OCI-M2 (cell line): ENCODE measurements at regions not wholly inside any gene's neighbourhood (a gene's known extent, or its start where the extent isn't known, plus 50 kb on each side); places are given as distances from the start of the nearest gene placed in this dataset.

ENCODE experiments used
- DNase-seq: peaks from one replicate; lab custom pipeline; 2025; ENCODE audit not compliant: unreplicated experiment; lab: John Stamatoyannopoulos, UW

DNA sequence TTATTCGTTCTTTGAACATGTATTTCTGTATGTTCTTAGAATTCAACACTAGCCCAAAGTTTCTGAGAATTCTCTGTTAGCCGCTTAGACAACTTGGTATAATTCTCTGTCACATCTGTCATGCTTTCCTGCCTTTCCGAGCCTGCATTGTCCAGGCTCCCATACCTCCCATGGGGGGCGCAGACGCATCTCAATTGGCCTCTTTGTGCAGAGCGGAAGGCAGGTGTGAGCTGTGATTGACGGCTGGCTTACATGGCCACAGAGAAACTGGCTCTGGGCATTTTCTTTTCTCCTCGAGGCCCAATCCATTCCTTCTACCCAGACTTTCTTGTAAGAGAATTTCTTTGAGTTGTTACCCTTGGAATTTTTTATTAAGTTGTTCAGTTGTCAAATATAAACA is 132.7 kb upstream of the SESN3 start:
- DNase-seq: no peak

DNA sequence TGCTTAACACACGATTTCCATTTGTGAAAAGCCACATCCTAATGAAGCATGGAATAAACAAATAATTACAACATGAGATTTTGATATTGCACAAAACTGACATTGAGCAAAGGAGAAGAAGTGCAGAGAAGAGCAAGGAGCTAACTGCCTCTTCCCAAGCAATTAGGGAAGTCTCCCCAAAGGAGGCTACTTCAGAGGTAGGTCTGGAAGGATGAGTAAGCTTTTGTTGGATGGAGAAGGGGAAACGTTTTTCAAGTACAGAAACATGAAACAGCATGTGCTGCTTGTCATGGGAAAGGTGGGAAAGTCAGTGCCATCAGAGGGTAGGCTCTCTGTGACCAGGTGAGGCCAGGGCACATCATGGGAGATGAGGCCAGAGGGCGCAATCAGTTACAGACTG is 132.2 kb upstream of the SESN3 start:
- DNase-seq: no peak

DNA sequence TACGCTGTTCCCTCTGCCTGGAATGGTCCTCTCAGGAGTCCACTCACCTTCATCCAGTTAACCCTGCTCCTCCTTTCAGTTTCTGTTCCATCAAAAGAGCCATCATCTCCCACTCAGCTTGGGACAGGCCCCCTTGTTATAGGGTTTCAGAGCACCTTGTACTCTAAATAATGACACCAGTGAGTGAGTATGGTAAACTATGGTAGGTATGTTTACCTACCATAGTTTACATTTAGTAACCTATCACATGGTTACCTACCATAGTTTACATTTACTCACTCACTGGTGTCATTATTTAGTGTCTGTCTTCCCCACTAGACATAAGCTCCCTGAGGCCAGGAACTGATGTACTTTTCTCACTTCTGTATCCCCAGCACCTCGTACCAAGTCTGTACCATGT is 130.2 kb upstream of the SESN3 start:
- no peak for DNase-seq

DNA sequence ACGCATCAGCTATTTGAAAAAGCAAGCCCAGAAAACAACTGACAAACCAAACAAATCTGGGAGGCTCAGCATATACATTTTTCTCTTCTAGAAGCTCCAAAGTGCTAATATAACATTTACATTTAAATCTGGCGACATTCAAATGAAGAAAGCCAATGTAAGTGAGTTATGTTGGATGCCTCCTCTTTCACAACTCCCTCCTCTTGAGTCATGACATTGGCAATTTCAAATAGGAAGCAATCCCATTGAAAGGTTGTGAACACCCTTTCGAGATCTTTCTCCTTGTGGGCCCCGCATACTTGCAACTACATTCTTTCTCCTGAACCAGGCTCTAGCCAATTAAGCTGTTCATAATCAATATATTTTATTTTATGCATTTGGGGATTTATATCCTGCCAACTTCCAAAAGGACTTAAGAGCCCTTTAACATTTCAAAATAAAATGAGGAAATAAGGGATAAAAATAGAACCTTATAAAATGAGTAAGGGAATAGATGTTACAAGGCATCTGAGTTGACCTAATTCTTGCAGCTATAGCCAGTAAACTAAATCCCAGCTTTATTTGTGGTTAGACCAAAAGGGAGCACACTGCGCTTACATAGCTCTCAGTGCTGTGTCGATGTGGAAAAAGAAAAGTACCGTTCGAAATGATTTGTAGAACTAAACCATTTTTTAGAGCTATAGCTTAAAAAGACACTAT is 129.5 kb upstream of the SESN3 start:
- DNase-seq: no peak

DNA sequence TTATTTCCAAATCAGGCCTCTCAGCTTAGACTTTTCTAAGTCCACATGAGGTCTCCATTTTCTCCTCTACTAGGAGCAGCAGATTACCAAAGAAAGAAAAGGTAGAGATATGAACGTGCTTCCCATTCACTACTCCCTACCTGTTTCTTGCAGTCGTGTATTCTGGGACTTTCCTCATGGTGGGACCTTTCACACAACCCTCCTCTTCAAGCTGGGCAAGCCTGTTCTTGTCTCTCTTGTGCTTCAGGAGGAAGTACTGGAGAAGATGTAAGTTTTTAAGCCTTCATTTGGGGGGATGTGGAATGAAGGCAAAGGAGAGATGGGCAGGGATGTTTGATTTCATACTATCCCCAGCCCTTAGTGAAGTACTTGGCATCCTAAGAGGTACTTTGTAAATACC is 128.8 kb upstream of the SESN3 start:
- DNase-seq: no peak

DNA sequence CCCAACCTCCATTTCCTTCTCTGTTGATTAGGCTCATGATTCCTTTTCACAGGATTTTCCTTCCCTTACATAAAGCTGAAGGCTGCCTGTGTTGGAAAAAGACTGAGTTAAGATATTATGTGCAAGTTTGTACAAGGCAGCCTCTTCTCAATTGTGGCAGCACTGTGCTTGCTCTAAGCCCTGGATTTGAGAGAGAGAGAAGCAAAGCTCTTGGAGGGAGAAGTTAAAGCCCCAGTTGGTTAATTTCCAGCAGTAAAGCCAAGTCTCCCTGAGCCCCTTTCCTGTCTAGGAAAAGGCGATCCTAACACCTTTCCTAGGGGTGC is 128.3 kb upstream of the SESN3 start:
- no peak for DNase-seq

DNA sequence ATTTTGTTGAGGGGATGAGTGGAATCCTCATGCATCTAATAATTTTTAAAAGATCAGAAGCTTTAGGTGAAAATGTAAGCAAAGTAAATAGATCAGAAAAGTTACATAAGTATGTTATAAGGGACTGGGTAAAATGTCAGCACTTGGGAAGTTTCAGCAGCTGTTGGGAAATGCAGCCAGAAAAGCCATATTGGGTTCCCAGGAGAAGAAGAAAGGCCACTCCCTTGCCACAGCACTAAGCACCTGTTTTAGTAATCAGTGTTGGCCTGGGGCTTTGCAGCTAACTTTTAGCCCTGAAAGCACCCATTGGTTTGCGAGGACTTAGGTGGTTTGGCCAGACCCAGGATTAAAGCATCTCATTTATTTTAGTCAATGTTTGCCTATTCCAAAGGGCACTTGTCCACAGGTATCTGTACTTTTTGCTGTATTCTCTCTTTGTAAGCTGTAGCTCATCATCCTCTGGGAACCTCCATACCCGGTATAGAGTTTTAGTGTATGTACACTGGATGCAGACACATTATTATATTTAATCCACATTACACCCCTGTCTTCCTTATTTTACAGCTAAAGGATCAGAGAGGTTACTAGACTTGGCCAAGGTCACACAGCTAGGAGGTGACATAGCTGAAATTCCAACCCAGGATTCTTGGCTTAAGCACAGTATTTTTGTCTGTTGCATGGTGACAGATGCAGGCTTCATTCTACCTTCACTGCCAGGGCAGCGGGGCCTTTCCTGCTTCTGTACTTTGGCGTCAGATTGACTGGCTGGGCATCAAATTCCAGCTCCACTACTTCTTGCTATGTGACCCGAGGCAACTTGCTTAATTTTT is 127.7 kb upstream of the SESN3 start:
- no peak for DNase-seq

DNA sequence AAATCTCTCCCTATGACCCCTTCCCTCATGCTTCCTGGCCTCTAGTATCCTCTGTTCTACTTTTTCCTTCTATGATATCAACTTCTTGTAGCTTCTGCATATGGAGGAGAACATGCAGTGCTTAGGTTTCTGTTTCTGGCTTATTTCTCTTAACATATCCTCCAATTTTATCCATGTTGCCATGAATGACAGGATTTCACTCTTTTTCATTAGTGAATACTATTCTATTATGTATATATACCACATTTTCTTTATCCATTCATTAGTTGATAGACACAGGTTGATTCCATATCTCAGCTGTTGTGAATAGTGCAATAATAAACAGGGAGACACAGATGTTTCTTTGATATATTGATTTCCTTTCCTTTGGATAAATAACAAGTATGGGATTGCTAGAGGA is 123.3 kb upstream of the SESN3 start:
- DNase-seq: no peak

DNA sequence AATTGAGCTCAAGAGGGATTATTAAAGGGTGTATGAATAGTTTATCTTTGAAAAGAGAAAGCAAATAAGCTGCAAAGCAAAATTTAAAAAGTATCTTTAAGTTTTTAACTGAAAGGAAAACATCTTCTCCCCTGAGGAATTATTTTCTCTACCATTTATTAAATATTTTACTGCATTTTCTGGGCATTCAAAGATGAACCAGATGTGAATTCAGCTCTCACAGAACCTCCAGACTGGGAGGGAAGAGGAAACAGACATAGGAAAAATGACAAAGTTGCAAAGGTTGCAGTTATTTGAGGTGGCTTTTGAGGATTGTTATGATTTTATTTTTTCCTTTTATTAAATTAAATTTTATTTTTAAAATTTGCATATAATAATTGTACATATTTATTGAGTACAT is 122.7 kb upstream of the SESN3 start:
- no peak for DNase-seq

DNA sequence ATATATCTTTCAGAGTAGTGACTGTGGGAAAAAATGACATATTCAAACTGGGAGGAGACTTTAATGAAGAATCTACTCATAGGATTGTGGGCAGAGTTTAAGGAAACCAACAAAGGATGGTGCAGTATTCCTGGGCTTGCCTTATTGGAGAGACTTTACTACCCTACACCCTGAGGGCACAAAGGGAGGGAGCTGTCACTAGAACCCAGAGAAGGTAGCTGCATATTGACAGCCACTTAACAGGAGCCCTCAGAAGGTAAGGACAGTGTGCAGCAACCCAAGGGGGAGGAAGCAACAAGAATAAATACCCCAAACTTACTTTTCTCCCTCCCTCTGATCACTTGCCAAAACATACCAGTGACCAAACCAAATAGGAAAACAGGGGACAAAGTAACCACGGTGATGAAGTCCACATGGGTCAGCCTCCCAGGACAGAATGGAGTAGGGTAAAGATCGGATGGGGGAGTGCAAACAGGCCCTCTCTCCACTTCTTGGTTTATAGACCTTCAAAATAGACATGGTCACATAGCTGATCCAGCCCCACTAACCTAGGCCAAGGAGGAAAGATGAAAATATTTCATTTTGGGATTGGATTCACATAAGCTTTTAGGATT is 121.8 kb upstream of the SESN3 start:
- no peak for DNase-seq

DNA sequence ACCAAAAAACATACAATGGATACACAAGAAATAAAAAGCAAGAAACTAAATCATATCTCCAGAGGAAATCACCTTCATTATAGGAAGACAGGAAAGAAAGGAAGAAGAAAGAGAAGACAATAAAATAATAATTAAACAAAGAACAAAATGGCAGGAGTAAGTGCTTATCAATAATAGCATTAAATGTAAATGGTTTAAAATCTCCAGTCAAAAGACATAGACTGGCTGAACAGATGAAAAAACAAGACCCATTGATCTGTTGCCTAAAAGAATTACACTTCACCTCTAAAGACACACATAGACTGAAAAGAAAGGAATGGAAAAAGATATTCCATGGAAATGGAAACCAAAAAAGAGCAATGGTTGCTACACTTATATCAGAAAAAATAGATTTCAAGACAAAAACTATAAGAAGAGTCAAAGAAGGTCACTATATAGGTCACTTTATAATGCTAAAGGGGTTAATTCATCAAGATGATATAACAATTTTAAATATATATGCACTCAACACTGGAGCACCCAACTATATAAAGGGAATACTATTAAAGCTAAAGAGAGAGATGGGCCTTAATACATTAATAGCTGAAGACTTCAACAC is 118.4 kb upstream of the SESN3 start:
- DNase-seq: no peak

DNA sequence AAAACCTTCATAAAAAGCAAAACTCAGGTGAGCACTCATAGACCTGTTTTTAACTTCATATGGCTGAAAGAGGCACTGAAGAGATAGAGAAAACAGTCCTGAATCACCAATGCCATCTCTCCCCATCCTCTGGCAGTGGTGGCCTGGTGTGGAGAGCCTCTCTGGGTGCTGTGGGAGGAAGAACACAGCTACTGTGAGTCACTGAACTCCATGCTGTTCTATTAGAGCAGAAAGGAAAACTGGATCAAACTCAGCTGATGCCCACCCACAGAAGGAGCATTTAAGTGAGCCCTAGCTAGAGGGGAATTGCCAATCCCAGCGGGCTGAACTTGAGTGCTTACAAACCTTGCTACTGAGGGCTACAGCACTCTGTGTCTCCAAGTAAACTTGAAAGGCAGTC is 115.3 kb upstream of the SESN3 start:
- no peak for DNase-seq

DNA sequence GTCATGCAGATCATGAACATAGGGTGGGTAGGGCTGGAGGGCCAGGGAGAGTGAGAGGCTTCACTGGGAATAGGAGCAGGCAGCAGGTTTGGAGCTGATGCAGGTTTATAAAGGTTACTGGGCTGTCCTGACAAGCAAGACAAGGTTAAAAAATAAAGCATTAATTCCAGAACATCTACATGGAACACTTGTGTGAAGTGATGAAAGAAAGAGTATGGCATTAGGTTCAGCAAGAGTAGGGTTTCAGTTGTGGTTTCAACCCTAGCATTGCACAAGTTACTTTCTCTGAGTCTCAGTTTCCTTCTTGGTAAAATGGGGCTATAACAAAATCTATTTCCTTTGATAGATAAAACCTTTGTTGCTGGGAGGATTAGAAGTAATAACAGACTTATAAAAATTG is 114.6 kb upstream of the SESN3 start:
- no peak for DNase-seq

DNA sequence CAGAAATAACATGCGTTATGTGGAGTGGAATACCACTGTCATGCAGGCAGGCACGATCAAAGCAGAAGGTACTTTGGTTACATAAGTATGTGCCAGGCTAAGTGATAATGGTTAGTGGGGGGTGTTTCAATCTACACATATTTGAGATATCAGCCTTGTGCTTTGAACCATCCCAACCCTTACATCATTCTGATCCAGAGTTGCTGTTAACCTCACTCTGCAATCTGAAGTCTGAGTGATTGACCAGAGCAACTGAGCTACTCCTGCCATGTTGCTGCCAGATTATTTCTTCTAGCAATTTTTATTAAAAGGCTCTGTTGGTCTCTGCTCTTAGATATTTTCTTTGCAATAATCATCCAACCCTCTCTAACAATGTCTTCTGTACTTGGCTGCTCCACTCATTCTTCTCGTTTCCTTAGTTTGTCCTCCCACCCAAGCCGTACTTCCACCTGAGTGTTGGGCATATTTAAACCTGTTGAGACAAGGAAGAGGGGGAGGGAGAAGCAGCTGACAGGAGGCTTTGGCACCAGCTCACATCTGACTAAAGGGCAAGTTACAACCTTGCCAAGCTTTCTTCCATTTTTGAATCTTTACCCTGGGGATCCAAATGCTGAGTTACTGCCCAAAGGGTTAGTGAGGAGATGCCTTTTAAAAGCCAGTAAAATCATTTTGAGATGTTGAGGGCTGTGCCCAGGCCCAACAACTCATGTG is 114.1 kb upstream of the SESN3 start:
- DNase-seq: no peak

DNA sequence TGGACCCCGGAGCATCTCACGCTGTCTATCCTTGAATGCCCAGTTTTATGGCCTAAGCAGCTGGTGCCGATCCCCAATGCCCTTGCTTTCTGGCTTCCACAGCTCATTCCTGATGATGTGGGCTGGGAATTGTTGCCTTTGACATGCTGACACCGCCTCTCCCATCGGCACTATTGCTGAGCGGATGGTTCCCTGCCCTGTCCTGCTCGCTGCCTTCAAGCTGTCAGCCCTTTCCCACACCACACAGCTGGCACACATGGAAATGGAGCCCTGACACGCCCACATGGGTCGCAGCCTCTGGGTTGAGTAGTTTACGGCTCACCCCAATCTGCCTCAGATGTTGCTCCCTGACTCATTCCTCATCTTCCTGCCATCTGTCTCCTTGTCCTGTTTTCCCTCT is 110.2 kb upstream of the SESN3 start:
- DNase-seq: no peak

DNA sequence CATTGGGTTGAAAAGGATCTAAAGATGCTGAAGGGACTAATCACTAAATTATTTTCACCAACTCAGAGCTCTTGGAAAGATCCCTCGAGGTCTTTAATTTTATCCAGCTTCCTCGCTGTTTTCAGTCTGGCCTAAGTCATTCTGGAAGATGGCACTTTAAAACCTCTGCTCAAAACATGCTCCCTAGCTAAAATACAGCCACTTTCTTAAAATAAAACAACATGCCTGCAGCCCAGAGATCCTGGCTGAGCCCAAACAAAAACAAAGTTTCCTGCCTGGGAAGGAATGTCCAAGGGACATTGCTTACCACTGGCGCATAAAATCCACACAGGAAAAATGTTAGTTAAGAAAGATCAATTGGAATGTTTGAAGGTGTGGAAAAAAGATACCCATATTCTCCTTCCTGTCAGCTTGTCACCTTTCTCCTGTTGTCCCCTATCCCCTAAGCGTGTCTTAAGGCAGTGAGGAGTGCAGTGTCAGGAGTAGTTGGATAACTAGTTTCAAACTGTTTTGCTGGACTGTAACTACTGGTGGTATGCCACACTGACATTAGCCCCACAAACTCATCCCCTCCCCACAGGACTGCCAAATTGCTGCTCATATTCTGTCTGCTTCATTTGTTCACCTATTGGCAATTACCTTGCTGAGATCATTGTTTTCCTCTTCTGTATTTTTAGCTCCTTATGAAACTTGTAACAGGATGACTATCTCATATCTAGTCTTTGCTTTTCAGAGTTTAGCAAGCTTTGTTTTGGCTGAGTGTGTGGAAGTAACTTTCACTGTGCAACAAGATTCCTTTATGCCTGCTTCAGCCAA is 108.3 kb upstream of the SESN3 start:
- no peak for DNase-seq

DNA sequence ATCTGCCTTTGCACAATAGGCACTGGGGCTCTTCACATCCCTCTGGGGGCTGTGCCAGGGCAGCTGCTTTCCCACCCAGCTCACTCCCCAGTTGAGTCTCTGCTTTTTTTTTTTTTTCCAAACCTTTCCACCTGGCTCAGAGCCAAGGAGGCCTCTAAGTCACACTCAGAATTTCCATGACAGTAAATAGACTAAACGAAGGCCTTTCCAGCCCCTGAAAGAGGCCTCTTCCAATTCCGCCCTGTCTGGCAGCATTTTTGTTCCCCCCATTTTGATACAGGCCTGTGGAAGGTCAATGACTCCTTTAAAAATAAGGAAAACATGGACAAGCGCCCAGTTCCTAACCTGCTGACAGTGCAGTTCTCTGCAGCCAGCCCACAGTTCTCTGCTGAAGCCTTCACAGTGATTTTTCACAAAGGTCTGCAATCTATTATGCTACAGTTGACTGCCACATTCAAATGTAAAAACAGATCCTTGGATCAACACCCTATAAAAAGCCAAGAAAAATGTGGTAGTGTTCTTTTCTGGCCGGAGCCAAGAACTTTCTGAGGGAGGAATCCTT is 107.5 kb upstream of the SESN3 start:
- no peak for DNase-seq

DNA sequence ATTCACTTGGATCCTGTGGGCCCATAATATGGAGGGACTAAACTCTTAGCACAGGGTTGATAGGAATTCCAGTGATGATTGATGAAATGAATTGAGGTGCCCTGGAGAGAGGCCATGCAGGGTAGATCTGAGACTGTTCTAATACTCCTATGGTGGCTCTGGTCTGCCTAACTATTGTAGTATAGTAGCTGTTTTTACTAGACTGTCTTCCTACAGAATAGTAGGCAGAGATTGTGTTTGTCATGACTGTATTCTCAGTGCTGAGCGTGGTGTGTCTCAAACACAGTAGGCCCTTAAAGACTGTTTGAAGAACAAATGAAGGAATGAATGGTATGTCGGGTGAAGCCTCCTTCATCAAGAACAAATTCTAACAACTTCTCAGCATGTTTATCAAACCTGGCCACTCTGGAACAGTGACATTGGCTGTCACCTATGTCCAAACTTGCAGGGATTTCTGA is 107.0 kb upstream of the SESN3 start:
- no peak for DNase-seq

DNA sequence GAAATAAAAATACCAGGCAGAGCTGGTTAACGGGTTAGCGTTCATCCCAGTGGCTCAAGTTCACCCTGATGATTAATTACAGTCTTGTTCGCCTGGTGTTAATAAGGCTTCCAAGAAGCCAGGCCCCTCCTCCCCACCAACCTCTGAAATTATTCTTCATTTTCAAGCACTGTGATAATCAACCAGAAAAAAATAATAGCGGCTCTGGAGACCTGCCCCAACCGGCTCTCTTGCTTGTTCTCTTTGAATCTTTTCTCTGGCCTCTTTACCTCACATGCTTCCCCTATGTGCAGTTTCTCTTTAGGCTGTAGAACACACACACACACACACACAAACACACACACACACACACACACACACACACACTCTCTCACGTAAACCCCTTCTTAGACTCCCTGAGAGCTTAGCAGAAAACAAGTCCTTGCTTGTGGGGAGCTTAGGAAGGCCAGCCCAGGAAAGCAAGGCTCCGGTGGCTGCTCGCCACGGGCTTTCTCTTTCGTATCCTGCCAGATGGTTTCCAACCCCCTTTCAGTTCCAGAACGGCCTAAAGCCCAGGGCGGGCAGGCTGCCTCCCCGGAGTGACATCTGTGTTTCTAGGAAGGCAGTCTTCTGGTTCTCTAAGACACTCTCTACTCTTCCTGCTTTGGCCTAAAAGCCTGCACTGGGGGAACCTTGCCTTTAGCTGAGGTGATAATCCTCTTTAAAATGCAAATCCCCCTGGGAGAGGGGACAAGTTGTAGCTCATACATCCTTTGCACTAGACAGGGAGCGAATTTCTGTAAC is 106.4 kb upstream of the SESN3 start:
- DNase-seq: no peak
